ENCODE measurements at regions not wholly inside any gene's neighbourhood (a gene's known extent, or its start where the extent isn't known, plus 50 kb on each side); places are given as distances from the start of the nearest gene placed in this dataset.

DNA sequence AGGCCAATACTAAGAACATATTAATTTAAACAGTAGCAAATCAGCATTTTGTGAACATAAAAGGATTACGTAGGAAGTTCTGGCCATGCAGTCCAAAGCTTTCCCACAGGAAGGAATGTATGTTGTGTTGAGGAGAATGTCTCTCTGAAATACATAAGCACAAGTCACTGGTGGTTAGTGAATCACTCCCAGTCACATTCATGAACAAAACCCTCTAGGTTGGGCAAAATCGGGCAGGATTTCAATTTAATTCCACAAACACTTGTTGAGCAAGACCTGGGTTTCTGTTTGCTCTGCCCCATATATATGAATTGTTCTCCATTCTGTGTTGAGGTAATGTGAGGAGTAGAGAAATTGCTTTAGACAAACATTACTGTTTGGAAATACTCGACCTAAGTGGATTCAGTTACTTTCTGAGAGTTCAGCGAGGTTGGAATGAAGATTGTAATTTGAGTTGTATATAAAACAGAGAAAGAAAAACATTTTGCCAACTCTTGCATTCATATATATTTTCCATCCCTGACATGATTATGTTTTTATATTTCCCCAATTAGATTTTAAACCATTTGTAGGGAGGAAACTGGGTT is 127.6 kb upstream of the RPS23 start:
- Histone ChIP-seq H3K27ac (no peak overlapping the region), H3K27me3 (ENCODE audit: insufficient read depth, low read depth, severe bottlenecking) (no peaks in the 10 kb centered on the region), H3K9me3 (ENCODE audit: severe bottlenecking) (peaks cover 6% of the 10 kb centered on the region), H3K36me3 (no peaks in the 10 kb centered on the region), H3K4me3 (ENCODE audit: low read depth, low read length) (no peak overlapping the region)
- no peak for DNase-seq
- no peak for TF ChIP-seq CTCF (IDR thresholded peaks at IDR 0.05; ENCODE audit: low read depth, low read length)

- TF ChIP-seq CTCF (IDR thresholded peaks at IDR 0.05; ENCODE audit: low read depth, low read length) = no peak
- Histone ChIP-seq H3K27me3 (ENCODE audit: insufficient read depth, low read depth, severe bottlenecking) (no peaks in the 10 kb centered on the region), H3K27ac (no peak overlapping the region), H3K9me3 (ENCODE audit: severe bottlenecking) (peaks cover 6% of the 10 kb centered on the region), H3K4me3 (ENCODE audit: low read depth, low read length) (no peak overlapping the region), H3K36me3 (no peaks in the 10 kb centered on the region)
- DNase-seq = no peak
These were observed 127.0 kb upstream of the RPS23 start for GRCh38 chr5:82405161-82405560.

DNA sequence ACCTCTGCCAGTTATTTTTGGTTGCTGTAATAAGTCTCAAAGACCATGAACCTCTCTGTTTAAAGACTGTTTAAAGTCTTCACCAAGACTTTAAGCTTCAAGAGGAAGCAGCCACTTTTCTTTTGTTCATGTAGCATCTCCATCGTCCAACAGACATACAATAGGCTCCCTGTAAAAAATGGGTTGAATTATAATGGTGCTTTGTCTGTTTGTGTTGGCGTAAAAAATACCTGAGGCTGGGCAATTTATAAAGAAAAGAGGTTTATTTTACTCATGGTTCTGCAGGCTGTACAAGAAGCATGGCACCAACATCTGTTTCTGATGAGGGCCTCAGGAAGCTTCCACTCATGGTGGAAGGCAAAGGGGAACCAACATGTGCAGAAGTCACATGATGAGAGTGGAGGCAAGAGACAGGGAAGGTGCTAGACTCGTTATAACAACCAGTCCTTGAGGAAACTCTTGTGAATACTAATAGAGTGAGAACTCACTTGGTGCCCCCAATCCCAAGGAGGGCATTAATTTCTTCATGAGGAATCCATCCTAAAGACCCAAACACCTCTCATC is 126.3 kb upstream of the RPS23 start:
- H3K36me3 ChIP-seq = no peaks in the 10 kb centered on the region
- H3K27ac ChIP-seq = no peak overlapping the region
- peaks cover 6% of the 10 kb centered on the region for H3K9me3 ChIP-seq (ENCODE audit: severe bottlenecking)
- TF ChIP-seq CTCF (IDR thresholded peaks at IDR 0.05; ENCODE audit: low read depth, low read length) = no peak
- H3K27me3 ChIP-seq (ENCODE audit: insufficient read depth, low read depth, severe bottlenecking) = no peaks in the 10 kb centered on the region
- no peak overlapping the region for H3K4me3 ChIP-seq (ENCODE audit: low read depth, low read length)
- DNase-seq = no peak

DNA sequence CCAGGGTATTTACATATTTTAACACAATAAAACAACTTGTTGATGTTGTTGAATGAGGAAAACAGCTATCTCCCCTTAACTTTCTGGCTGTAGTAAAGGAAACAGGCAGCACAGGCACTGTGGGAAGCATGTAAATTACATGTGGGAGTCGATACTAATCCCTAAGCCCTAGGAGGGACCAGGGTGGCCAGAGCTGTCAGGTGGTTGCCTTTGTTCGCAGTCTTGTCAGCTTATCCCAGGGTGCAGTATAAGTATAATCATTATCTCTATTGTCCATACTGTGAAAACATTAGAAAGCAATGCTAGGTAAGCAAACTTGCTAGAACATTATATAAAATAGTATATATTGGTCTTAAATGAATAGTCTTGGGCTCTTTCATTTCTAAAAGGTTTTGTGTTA is 125.6 kb upstream of the RPS23 start:
- no peaks in the 10 kb centered on the region for H3K36me3 ChIP-seq
- H3K9me3 ChIP-seq (ENCODE audit: severe bottlenecking) = peaks cover 6% of the 10 kb centered on the region
- TF ChIP-seq CTCF (IDR thresholded peaks at IDR 0.05; ENCODE audit: low read depth, low read length) = no peak
- H3K27ac ChIP-seq = no peak overlapping the region
- no peak overlapping the region for H3K4me3 ChIP-seq (ENCODE audit: low read depth, low read length)
- no peaks in the 10 kb centered on the region for H3K27me3 ChIP-seq (ENCODE audit: insufficient read depth, low read depth, severe bottlenecking)
- peak; percentile 55 for DNase-seq

GRCh38 chr5:82403026-82403425 is 124.9 kb upstream of the RPS23 start:
- Histone ChIP-seq H3K36me3 (no peaks in the 10 kb centered on the region), H3K9me3 (ENCODE audit: severe bottlenecking) (peaks cover 6% of the 10 kb centered on the region), H3K4me3 (ENCODE audit: low read depth, low read length) (no peak overlapping the region), H3K27me3 (ENCODE audit: insufficient read depth, low read depth, severe bottlenecking) (no peaks in the 10 kb centered on the region), H3K27ac (no peak overlapping the region)
- no peak for DNase-seq
- no peak for TF ChIP-seq CTCF (IDR thresholded peaks at IDR 0.05; ENCODE audit: low read depth, low read length)

- Histone ChIP-seq H3K4me3 (ENCODE audit: low read depth, low read length) (no peak overlapping the region), H3K9me3 (ENCODE audit: severe bottlenecking) (no peaks in the 10 kb centered on the region), H3K27ac (no peak overlapping the region), H3K36me3 (no peaks in the 10 kb centered on the region), H3K27me3 (ENCODE audit: insufficient read depth, low read depth, severe bottlenecking) (no peaks in the 10 kb centered on the region)
- TF ChIP-seq CTCF (IDR thresholded peaks at IDR 0.05; ENCODE audit: low read depth, low read length) = no peak
- no peak for DNase-seq
These were observed 121.0 kb upstream of the RPS23 start for GRCh38 chr5:82399111-82399510.

Measured in WERI-Rb-1 (cell line).